PFSK-1 (cell line): ENCODE measurements at regions not wholly inside any gene's neighbourhood (a gene's known extent, or its start where the extent isn't known, plus 50 kb on each side); places are given as distances from the start of the nearest gene placed in this dataset.

Experiments
- FOXP2 ChIP-seq: optimal IDR thresholded peaks from 2 replicates; pipeline ENCODE3; 2011; ENCODE audit warnings: borderline replicate concordance, control low read depth, inconsistent platforms; ENCODE audit not compliant: insufficient read depth; ENCODE audit errors: extremely low read length, extremely low read depth
- POLR2AphosphoS5 ChIP-seq: IDR thresholded peaks from 2 replicates; pipeline ENCODE4 v1.6.1; 2012; ENCODE audit warnings: low read depth, mild to moderate bottlenecking, control low read depth, low read length, moderate library complexity
- SIN3A ChIP-seq: IDR thresholded peaks from 2 replicates; pipeline ENCODE4 v1.6.1; 2012; ENCODE audit warnings: mild to moderate bottlenecking, low read length, moderate library complexity, borderline replicate concordance; ENCODE audit not compliant: insufficient read depth
- TAF1 ChIP-seq: IDR thresholded peaks from 2 replicates; pipeline ENCODE4 v1.6.1; 2012; ENCODE audit warnings: low read length, control low read depth, borderline replicate concordance; ENCODE audit not compliant: insufficient read depth
- TF ChIP-seq, protein P1 (sequence below), 2 experiments: IDR thresholded peaks; 2 replicates each; pipeline versions ENCODE4 v1.6.1 to v1.8.0; 2011 to 2012; ENCODE audit warnings: low read depth in 2 of 2, low read length in 2 of 2, control low read depth in 1 of 2, inconsistent platforms in 1 of 2, mild to moderate bottlenecking in 1 of 2, moderate library complexity in 1 of 2; ENCODE audit not compliant: insufficient read depth in 1 of 2

- TF ChIP-seq, protein P1, sequence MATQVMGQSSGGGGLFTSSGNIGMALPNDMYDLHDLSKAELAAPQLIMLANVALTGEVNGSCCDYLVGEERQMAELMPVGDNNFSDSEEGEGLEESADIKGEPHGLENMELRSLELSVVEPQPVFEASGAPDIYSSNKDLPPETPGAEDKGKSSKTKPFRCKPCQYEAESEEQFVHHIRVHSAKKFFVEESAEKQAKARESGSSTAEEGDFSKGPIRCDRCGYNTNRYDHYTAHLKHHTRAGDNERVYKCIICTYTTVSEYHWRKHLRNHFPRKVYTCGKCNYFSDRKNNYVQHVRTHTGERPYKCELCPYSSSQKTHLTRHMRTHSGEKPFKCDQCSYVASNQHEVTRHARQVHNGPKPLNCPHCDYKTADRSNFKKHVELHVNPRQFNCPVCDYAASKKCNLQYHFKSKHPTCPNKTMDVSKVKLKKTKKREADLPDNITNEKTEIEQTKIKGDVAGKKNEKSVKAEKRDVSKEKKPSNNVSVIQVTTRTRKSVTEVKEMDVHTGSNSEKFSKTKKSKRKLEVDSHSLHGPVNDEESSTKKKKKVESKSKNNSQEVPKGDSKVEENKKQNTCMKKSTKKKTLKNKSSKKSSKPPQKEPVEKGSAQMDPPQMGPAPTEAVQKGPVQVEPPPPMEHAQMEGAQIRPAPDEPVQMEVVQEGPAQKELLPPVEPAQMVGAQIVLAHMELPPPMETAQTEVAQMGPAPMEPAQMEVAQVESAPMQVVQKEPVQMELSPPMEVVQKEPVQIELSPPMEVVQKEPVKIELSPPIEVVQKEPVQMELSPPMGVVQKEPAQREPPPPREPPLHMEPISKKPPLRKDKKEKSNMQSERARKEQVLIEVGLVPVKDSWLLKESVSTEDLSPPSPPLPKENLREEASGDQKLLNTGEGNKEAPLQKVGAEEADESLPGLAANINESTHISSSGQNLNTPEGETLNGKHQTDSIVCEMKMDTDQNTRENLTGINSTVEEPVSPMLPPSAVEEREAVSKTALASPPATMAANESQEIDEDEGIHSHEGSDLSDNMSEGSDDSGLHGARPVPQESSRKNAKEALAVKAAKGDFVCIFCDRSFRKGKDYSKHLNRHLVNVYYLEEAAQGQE (IDR thresholded peaks at IDR 0.05; ENCODE audit: insufficient read depth in 1 of 2, low read depth in 2 of 2, low read length in 2 of 2): no peak
- TF ChIP-seq FOXP2: no peak
- no peak for TF ChIP-seq SIN3A
- no peak for TF ChIP-seq POLR2AphosphoS5
- TF ChIP-seq TAF1: no peak
Measured at GRCh38 chr7:127448566-127448965, 56.1 kb upstream of the ZNF800 start.

DNA sequence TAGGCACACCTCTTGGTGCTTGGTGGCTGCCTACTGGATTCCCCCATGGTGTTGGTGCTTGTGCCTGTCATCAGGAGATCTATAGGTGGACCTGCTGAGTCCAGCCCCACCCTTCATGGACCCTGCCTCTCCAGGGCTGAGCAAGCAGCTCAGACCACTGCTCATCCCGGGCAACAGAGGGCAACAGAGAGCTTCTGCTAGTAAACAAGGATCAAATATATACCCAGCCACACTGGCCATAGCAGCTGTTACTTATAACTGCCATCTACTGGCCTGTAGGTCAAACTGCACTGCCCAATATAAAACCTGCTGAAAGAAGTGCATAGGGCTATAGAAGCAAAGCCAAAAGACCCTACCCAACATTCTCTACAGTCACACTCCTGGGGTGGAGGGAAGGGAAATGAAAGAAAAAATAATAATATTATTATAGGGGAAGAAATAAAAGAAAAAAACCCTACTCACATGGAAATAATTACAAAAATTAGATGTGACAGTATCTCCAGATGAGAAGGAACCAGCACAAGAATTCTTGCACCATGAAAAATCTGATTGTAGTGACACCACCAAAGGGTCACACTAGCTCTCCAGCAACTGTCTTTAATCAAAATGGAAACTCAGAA lies 54.9 kb upstream of the ZNF800 start:
- TF ChIP-seq, protein P1 (IDR thresholded peaks at IDR 0.05; ENCODE audit: insufficient read depth in 1 of 2, low read depth in 2 of 2, low read length in 2 of 2): no peak
- TF ChIP-seq SIN3A (no peak), POLR2AphosphoS5 (no peak), FOXP2 (no peak), TAF1 (no peak)

- TF ChIP-seq POLR2AphosphoS5 (no peak), SIN3A (no peak), TAF1 (no peak), FOXP2 (no peak)
- TF ChIP-seq, protein P1 (IDR thresholded peaks at IDR 0.05; ENCODE audit: insufficient read depth in 1 of 2, low read depth in 2 of 2, low read length in 2 of 2): no peak
Measured at GRCh38 chr7:127446842-127447241, 54.3 kb upstream of the ZNF800 start.
